HEK293 (cell line): ENCODE measurements at regions not wholly inside any gene's neighbourhood (a gene's known extent, or its start where the extent isn't known, plus 50 kb on each side); places are given as distances from the start of the nearest gene placed in this dataset.

Experiments used
- CTCF ChIA-PET: fragments of 350-600 bp; formaldehyde crosslinking; extraction: SDS; loops from one replicate; lab custom pipeline; 2021; ENCODE audit warnings: antibody characterized with exemption; lab: Yijun Ruan, JAX
- POLR2A ChIA-PET: fragments of 300-600 bp; formaldehyde crosslinking; extraction: SDS; loops from one replicate; lab custom pipeline; 2020; ENCODE audit warnings: antibody characterized with exemption, inconsistent platforms; lab: Yijun Ruan, JAX
- H3K27ac ChIP-seq: fragments of 200-500 bp; sonication (Bioruptor generic); 2 replicates; pipeline ENCODE4 v1.5.1; 2014; ENCODE audit warnings: low read depth, low read length, control low read depth, inconsistent platforms; ENCODE audit errors: extremely low read depth
- H3K36me3 ChIP-seq, 2 experiments: fragments of 200-500 bp in 1 of 2; sonication (Bioruptor generic) in 1 of 2; 1 replicate in 1 of 2; 2 replicates in 1 of 2; pipeline ENCODE4 v1.5.1; 2014 to 2017; ENCODE audit warnings: inconsistent platforms in 2 of 2, low read length in 2 of 2; ENCODE audit not compliant: control insufficient read depth in 2 of 2, insufficient read depth in 1 of 2
- H3K4me1 ChIP-seq: fragments of 200-500 bp; sonication (Bioruptor generic); 2 replicates; pipeline ENCODE4 v1.5.1; 2014; ENCODE audit warnings: mild to moderate bottlenecking, low read length, inconsistent platforms; ENCODE audit not compliant: control insufficient read depth, insufficient read depth
- H3K4me3 ChIP-seq: 2 replicates; pipeline ENCODE4 v1.5.1; 2011; ENCODE audit warnings: low read depth, mild to moderate bottlenecking, control low read depth, low read length, moderate library complexity
- H3K9me3 ChIP-seq: fragments of 200-500 bp; sonication (Bioruptor generic); 2 replicates; pipeline ENCODE4 v1.5.1; 2014; ENCODE audit warnings: low read depth, low read length, inconsistent platforms; ENCODE audit not compliant: control insufficient read depth, insufficient read depth
- GLI2 ChIP-seq: fragments of 450-650 bp; formaldehyde crosslinking; IDR thresholded peaks from 2 replicates; pipeline ENCODE4; 2017; ENCODE audit warnings: missing biosample characterization, missing genetic modification characterization, low read depth, borderline replicate concordance
- GLI4 ChIP-seq: fragments of 450-650 bp; formaldehyde crosslinking; IDR thresholded peaks from 2 replicates; pipeline ENCODE4 v1.5.1; 2016; ENCODE audit warnings: missing biosample characterization, missing genetic modification characterization
- OSR2 ChIP-seq: fragments of 450-650 bp; formaldehyde crosslinking; IDR thresholded peaks from 2 replicates; pipeline ENCODE4 v1.5.1; 2016; ENCODE audit warnings: missing biosample characterization, missing genetic modification characterization
- REPIN1 ChIP-seq: fragments of 450-650 bp; formaldehyde crosslinking; IDR thresholded peaks from 2 replicates; pipeline ENCODE4 v1.5.1; 2017; ENCODE audit warnings: missing biosample characterization, missing genetic modification characterization, low read depth
- SCRT2 ChIP-seq: fragments of 450-650 bp; formaldehyde crosslinking; IDR thresholded peaks from 2 replicates; pipeline ENCODE4 v1.5.1; 2016; ENCODE audit warnings: missing biosample characterization, missing genetic modification characterization
- ZFP69B ChIP-seq: fragments of 450-650 bp; formaldehyde crosslinking; IDR thresholded peaks from 2 replicates; pipeline ENCODE4 v1.5.1; 2016; ENCODE audit warnings: missing biosample characterization, missing genetic modification characterization
- ZNF121 ChIP-seq: fragments of 450-650 bp; formaldehyde crosslinking; IDR thresholded peaks from 2 replicates; pipeline ENCODE4 v1.5.1; 2016; ENCODE audit warnings: missing biosample characterization, missing genetic modification characterization
- ZNF324 ChIP-seq: fragments of 450-650 bp; formaldehyde crosslinking; IDR thresholded peaks from 2 replicates; pipeline ENCODE4 v1.5.1; 2016; ENCODE audit warnings: missing biosample characterization, missing genetic modification characterization
- ZNF501 ChIP-seq: fragments of 450-650 bp; formaldehyde crosslinking; IDR thresholded peaks from 2 replicates; pipeline ENCODE4 v1.5.1; 2016; ENCODE audit warnings: missing biosample characterization, missing genetic modification characterization
- ZNF530 ChIP-seq: fragments of 450-650 bp; formaldehyde crosslinking; IDR thresholded peaks from 2 replicates; pipeline ENCODE4 v1.5.1; 2016; ENCODE audit warnings: low read depth, missing biosample characterization, missing genetic modification characterization
- ZNF596 ChIP-seq: fragments of 450-650 bp; IDR thresholded peaks from 2 replicates; pipeline ENCODE4 v1.5.0; 2018; ENCODE audit warnings: missing biosample characterization, mild to moderate bottlenecking, missing genetic modification characterization, moderate library complexity
- ZNF623 ChIP-seq: fragments of 450-650 bp; formaldehyde crosslinking; IDR thresholded peaks from 2 replicates; pipeline ENCODE4 v1.5.1; 2016; ENCODE audit warnings: missing biosample characterization, missing genetic modification characterization
- TF ChIP-seq, protein P1 (sequence below): fragments of 450-650 bp; formaldehyde crosslinking; IDR thresholded peaks from 2 replicates; pipeline ENCODE4 v1.5.1; 2016; ENCODE audit warnings: missing biosample characterization, missing genetic modification characterization
- TF ChIP-seq, protein P2 (sequence below): fragments of 450-650 bp; formaldehyde crosslinking; IDR thresholded peaks from 2 replicates; pipeline ENCODE4 v1.5.1; 2016; ENCODE audit warnings: missing biosample characterization, missing genetic modification characterization
- TF ChIP-seq, protein P3 (sequence below): fragments of 450-650 bp; formaldehyde crosslinking; IDR thresholded peaks from 2 replicates; pipeline ENCODE4 v1.5.1; 2016; ENCODE audit warnings: missing biosample characterization, missing genetic modification characterization, borderline replicate concordance
- TF ChIP-seq, protein P4 (sequence below): fragments of 450-650 bp; formaldehyde crosslinking; IDR thresholded peaks from 2 replicates; pipeline ENCODE4 v1.5.1; 2016; ENCODE audit warnings: missing biosample characterization, missing genetic modification characterization
- TF ChIP-seq, protein P5 (sequence below): fragments of 450-650 bp; IDR thresholded peaks from 2 replicates; pipeline ENCODE4 v1.5.1; 2018; ENCODE audit warnings: missing biosample characterization, missing genetic modification characterization

DNA sequence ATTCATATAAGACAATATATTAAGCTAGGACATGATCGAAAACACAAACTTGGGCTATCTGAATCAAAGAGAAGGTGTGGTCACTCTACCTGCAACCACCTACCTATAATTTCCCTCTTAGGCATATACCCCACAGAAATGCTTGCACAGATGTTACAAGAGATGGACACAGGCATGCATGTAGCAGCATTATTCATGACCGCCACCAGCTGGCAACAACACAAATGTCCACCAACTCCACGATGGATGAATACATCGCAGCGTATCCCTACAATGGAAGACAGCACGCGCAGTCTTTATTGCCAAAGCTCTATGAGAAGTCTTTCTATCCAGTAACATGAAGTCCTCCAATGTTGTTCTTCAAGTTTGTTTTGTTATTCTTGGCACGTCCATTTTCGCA lies 90.8 kb downstream of the ARL4C start:
- H3K27ac ChIP-seq, result no peak overlapping the region
- H3K4me1 ChIP-seq, result no peaks in the 10 kb centered on the region
- POLR2A ChIA-PET, result no interaction called here
- no peaks in the 10 kb centered on the region for H3K36me3 ChIP-seq
- no peaks in the 10 kb centered on the region for H3K9me3 ChIP-seq
- CTCF ChIA-PET, result interaction anchor here (0.5 to 0.9 kb wide), 2 partner anchors 10 to 90 kb away, joined by 3 to 4 read pairs; no protein-coding TSS in a partner anchor
- H3K4me3 ChIP-seq, result no peak overlapping the region
- TF ChIP-seq, protein P1, sequence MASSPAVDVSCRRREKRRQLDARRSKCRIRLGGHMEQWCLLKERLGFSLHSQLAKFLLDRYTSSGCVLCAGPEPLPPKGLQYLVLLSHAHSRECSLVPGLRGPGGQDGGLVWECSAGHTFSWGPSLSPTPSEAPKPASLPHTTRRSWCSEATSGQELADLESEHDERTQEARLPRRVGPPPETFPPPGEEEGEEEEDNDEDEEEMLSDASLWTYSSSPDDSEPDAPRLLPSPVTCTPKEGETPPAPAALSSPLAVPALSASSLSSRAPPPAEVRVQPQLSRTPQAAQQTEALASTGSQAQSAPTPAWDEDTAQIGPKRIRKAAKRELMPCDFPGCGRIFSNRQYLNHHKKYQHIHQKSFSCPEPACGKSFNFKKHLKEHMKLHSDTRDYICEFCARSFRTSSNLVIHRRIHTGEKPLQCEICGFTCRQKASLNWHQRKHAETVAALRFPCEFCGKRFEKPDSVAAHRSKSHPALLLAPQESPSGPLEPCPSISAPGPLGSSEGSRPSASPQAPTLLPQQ, result no peak
- TF ChIP-seq, protein P2, sequence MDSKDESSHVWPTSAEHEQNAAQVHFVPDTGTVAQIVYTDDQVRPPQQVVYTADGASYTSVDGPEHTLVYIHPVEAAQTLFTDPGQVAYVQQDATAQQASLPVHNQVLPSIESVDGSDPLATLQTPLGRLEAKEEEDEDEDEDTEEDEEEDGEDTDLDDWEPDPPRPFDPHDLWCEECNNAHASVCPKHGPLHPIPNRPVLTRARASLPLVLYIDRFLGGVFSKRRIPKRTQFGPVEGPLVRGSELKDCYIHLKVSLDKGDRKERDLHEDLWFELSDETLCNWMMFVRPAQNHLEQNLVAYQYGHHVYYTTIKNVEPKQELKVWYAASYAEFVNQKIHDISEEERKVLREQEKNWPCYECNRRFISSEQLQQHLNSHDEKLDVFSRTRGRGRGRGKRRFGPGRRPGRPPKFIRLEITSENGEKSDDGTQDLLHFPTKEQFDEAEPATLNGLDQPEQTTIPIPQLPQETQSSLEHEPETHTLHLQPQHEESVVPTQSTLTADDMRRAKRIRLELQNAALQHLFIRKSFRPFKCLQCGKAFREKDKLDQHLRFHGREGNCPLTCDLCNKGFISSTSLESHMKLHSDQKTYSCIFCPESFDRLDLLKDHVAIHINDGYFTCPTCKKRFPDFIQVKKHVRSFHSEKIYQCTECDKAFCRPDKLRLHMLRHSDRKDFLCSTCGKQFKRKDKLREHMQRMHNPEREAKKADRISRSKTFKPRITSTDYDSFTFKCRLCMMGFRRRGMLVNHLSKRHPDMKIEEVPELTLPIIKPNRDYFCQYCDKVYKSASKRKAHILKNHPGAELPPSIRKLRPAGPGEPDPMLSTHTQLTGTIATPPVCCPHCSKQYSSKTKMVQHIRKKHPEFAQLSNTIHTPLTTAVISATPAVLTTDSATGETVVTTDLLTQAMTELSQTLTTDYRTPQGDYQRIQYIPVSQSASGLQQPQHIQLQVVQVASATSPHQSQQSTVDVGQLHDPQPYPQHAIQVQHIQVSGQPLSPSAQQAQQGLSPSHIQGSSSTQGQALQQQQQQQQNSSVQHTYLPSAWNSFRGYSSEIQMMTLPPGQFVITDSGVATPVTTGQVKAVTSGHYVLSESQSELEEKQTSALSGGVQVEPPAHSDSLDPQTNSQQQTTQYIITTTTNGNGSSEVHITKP (tag by site-specific recombination), result no peak
- no peak for TF ChIP-seq REPIN1 (tag by site-specific recombination)
- TF ChIP-seq, protein P3, sequence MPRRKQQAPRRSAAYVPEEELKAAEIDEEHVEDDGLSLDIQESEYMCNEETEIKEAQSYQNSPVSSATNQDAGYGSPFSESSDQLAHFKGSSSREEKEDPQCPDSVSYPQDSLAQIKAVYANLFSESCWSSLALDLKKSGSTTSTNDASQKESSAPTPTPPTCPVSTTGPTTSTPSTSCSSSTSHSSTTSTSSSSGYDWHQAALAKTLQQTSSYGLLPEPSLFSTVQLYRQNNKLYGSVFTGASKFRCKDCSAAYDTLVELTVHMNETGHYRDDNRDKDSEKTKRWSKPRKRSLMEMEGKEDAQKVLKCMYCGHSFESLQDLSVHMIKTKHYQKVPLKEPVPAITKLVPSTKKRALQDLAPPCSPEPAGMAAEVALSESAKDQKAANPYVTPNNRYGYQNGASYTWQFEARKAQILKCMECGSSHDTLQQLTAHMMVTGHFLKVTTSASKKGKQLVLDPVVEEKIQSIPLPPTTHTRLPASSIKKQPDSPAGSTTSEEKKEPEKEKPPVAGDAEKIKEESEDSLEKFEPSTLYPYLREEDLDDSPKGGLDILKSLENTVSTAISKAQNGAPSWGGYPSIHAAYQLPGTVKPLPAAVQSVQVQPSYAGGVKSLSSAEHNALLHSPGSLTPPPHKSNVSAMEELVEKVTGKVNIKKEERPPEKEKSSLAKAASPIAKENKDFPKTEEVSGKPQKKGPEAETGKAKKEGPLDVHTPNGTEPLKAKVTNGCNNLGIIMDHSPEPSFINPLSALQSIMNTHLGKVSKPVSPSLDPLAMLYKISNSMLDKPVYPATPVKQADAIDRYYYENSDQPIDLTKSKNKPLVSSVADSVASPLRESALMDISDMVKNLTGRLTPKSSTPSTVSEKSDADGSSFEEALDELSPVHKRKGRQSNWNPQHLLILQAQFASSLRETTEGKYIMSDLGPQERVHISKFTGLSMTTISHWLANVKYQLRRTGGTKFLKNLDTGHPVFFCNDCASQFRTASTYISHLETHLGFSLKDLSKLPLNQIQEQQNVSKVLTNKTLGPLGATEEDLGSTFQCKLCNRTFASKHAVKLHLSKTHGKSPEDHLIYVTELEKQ (tag by site-specific recombination), result no peak
- no peak for TF ChIP-seq OSR2 (tag by site-specific recombination)
- TF ChIP-seq GLI2 (tag by site-specific recombination), result no peak
- TF ChIP-seq, protein P4, sequence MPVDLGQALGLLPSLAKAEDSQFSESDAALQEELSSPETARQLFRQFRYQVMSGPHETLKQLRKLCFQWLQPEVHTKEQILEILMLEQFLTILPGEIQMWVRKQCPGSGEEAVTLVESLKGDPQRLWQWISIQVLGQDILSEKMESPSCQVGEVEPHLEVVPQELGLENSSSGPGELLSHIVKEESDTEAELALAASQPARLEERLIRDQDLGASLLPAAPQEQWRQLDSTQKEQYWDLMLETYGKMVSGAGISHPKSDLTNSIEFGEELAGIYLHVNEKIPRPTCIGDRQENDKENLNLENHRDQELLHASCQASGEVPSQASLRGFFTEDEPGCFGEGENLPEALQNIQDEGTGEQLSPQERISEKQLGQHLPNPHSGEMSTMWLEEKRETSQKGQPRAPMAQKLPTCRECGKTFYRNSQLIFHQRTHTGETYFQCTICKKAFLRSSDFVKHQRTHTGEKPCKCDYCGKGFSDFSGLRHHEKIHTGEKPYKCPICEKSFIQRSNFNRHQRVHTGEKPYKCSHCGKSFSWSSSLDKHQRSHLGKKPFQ, result no peak
- TF ChIP-seq ZNF623 (tag by site-specific recombination), result no peak
- no peak for TF ChIP-seq ZNF530 (tag by site-specific recombination)
- no peak for TF ChIP-seq ZNF596 (tag by site-specific recombination)
- TF ChIP-seq, protein P5, sequence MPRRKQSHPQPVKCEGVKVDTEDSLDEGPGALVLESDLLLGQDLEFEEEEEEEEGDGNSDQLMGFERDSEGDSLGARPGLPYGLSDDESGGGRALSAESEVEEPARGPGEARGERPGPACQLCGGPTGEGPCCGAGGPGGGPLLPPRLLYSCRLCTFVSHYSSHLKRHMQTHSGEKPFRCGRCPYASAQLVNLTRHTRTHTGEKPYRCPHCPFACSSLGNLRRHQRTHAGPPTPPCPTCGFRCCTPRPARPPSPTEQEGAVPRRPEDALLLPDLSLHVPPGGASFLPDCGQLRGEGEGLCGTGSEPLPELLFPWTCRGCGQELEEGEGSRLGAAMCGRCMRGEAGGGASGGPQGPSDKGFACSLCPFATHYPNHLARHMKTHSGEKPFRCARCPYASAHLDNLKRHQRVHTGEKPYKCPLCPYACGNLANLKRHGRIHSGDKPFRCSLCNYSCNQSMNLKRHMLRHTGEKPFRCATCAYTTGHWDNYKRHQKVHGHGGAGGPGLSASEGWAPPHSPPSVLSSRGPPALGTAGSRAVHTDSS (tag by site-specific recombination), result no peak
- no peak for TF ChIP-seq ZNF324 (tag by site-specific recombination)
- TF ChIP-seq ZNF501 (tag by site-specific recombination), result no peak
- no peak for TF ChIP-seq ZFP69B
- no peak for TF ChIP-seq ZNF121 (tag by site-specific recombination)
- TF ChIP-seq GLI4 (tag by site-specific recombination), result no peak
- no peak for TF ChIP-seq SCRT2 (tag by site-specific recombination)
